HUES64 (cell line): ENCODE measurements at regions not wholly inside any gene's neighbourhood (a gene's known extent, or its start where the extent isn't known, plus 50 kb on each side); places are given as distances from the start of the nearest gene placed in this dataset.
"Not testable (repeated sequence)": the region's sequence is repeated elsewhere in the genome, so short reads cannot be mapped to it uniquely, and the experiment has no call there.

ENCODE experiments used
- H3K27ac ChIP-seq: 2 replicates; pipeline ENCODE4 v1.7.0; 2013; ENCODE audit warnings: low read depth, low read length, inconsistent platforms
- H3K27me3 ChIP-seq: 2 replicates; pipeline ENCODE4 v1.6.1; 2013; ENCODE audit warnings: mild to moderate bottlenecking, low read length; ENCODE audit not compliant: insufficient read depth
- H3K36me3 ChIP-seq: 2 replicates; pipeline ENCODE4 v1.6.1; 2013; ENCODE audit warnings: mild to moderate bottlenecking, low read length; ENCODE audit not compliant: insufficient read depth
- H3K4me1 ChIP-seq: 2 replicates; pipeline ENCODE4 v1.6.1; 2013; ENCODE audit warnings: mild to moderate bottlenecking, low read length, moderate library complexity; ENCODE audit not compliant: insufficient read depth
- H3K4me3 ChIP-seq: 2 replicates; pipeline ENCODE4 v1.5.1; 2013; ENCODE audit warnings: mild to moderate bottlenecking, low read length, moderate library complexity
- H3K9ac ChIP-seq: 2 replicates; pipeline ENCODE4 v1.6.1; 2013; ENCODE audit warnings: mild to moderate bottlenecking, low read depth, low read length
- H3K9me3 ChIP-seq: 2 replicates; pipeline ENCODE4 v1.6.1; 2013; ENCODE audit warnings: low read depth, low read length; ENCODE audit not compliant: insufficient read depth
- WGBS: fragments of 150-250, 120-280 bp; methylation state at CpG from one replicate; pipeline ENCODE4 v1.1.7; 2013; ENCODE audit warnings: missing lambda C conversion rate; 5-methylcytosine and 5-hydroxymethylcytosine counted together

DNA sequence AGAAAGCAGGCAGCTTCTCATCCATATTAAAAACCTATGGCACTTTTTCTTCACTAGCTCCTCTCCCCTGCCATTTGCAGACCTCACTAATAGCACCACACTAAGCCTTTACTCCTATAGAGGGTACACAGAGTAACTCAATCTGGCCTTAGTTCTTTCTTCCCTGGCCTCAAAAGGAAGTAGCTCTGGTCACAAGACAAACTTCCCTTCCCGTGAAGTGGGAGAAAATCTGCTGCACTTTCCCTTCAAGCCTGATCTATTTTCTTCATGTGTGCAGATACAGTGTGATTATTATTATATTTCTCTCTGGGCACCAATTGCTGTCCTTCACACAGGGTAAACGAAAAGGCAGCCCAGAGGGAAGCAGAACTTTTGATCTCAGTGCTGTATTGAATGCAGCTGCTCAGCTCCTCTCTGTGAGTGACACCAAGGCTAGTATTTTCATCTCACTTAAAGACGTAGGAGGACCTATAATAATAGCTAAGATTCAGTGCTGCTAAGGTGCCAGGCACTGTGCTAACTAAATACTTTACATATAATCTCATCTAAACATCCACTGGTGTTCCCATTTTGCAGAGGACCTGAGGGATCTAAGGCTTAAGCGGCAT, 61.9 kb upstream of the RASGRP1 start:
- 96% methylated on average over 4 of the region's 4 CpGs for WGBS
- H3K9me3 ChIP-seq = no peaks in the 10 kb centered on the region
- no peak overlapping the region for H3K9ac ChIP-seq
- no peaks in the 10 kb centered on the region for H3K36me3 ChIP-seq
- H3K4me3 ChIP-seq = no peak overlapping the region
- no peak overlapping the region for H3K27ac ChIP-seq
- H3K4me1 ChIP-seq = no peaks in the 10 kb centered on the region
- no peaks in the 10 kb centered on the region for H3K27me3 ChIP-seq

GRCh38 chr15:38627689-38628277, 63.2 kb upstream of the RASGRP1 start:
- H3K27ac ChIP-seq = no peak overlapping the region
- H3K9me3 ChIP-seq = no peaks in the 10 kb centered on the region
- no peaks in the 10 kb centered on the region for H3K4me1 ChIP-seq
- no peaks in the 10 kb centered on the region for H3K36me3 ChIP-seq
- H3K4me3 ChIP-seq = no peak overlapping the region
- H3K27me3 ChIP-seq = no peaks in the 10 kb centered on the region
- 90% methylated on average over 12 of the region's 12 CpGs for WGBS
- no peak overlapping the region for H3K9ac ChIP-seq

DNA sequence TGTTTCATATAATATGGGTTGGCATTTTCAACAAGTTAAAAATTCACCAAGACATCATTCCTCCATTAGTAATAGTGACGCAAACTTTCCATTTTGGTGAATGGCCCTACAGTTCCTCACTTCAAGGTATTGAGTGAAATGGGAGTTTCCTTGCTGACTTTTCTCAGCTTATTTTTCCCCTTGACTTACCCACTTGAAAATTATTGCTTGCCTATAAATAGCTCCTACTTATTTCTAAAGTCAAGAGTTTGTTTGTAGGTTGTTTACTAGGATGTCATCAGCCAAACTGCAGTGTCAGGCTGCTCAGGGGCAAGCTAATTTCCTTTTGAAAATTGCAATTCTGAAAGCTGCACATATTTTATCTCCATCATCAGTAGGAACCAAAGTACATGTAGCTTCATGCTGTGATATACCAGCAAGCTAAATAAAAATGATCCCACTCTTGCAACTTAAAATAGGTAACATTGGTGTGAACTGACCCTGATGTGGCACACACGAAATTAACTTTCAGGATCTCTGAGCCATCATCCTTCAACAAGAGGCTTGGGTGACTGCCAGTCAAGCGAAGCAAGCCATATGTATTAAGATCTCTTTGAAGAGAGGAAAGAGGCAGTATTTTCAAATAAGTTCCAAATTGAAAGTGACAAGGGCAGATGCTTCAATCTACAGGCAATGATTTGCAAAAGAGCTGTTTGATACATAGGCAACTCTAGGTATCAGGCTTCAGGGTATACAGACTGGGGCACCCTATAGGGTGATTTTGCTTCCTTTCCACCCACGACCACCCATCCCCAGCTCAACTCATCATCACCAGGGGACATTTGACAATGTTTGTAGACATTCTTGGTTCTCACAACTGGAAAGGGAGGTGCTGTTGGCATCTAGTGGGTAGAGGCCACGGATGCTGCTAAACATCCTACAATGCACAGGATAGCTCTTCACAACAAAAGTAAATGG, 66.8 kb upstream of the RASGRP1 start:
- Histone ChIP-seq H3K27ac (no peak overlapping the region), H3K9ac (no peak overlapping the region), H3K9me3 (no peaks in the 10 kb centered on the region), H3K4me3 (no peak overlapping the region), H3K27me3 (no peaks in the 10 kb centered on the region), H3K4me1 (no peaks in the 10 kb centered on the region), H3K36me3 (no peaks in the 10 kb centered on the region)
- WGBS = 96% methylated on average over 3 of the region's 5 CpGs

DNA sequence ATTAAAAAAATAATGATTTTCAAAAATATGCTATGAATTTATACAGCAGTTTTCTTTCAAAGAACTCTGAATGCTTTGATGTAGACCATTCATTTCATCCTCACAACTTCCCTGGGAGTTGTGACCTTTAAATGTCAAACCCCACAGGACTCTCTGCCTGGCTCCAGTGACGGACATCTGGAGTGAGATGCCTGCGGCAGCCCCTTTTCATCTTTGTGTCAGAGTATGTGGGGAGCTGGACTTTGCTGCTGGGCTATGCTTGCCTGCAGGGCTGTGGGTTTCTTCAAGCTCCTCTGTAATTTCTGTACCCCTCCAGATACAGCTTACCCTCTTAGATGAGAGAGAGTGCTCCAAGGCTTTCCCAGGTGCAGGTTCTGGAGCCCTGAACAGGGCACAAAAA, 70.6 kb upstream of the RASGRP1 start:
- WGBS = 57% methylated on average over 2 of the region's 2 CpGs
- no peaks in the 10 kb centered on the region for H3K4me1 ChIP-seq
- H3K9me3 ChIP-seq = no peaks in the 10 kb centered on the region
- no peak overlapping the region for H3K4me3 ChIP-seq
- no peak overlapping the region for H3K27ac ChIP-seq
- no peak overlapping the region for H3K9ac ChIP-seq
- no peaks in the 10 kb centered on the region for H3K36me3 ChIP-seq
- H3K27me3 ChIP-seq = no peaks in the 10 kb centered on the region

GRCh38 chr15:38636597-38636996, 72.0 kb upstream of the RASGRP1 start:
- H3K27me3 ChIP-seq = peaks cover 6% of the 10 kb centered on the region; the same call in 1 of the 2 replicates
- WGBS = 88% methylated on average over 4 of the region's 4 CpGs

DNA sequence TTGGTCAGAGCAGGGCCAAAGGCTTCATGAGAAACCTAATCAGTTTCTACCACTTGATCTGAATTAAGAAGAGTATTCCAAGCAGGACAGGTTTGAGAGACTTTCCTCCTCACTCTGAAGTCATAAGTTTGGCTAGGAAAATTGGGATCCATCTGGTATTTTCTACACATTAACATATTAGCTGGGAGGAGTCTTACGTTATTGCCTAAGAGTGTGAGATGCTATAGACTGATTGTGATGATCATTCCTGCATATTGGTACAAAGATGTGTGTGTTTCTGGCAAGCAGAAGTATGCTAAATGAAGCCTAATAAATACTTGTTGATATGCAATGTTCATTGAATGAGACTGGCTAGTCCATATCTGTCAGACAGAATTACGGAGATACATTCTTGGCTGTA, 73.5 kb upstream of the RASGRP1 start:
- Histone ChIP-seq H3K4me3 (no peak overlapping the region), H3K9me3 (no peaks in the 10 kb centered on the region), H3K27me3 (peaks cover 11% of the 10 kb centered on the region; the same call in 1 of the 2 replicates), H3K4me1 (no peaks in the 10 kb centered on the region), H3K9ac (no peak overlapping the region), H3K27ac (no peak overlapping the region), H3K36me3 (no peaks in the 10 kb centered on the region)
- WGBS = 95% methylated on average over 2 of the region's 2 CpGs

More at GRCh38 chr15:38636597-38636996, 72.0 kb upstream of the RASGRP1 start:
- Histone ChIP-seq H3K36me3 (no peaks in the 10 kb centered on the region), H3K4me3 (no peak overlapping the region), H3K9ac (no peak overlapping the region), H3K27ac (no peak overlapping the region), H3K9me3 (no peaks in the 10 kb centered on the region), H3K4me1 (no peaks in the 10 kb centered on the region)

- no peak overlapping the region for H3K4me3 ChIP-seq
- no peaks in the 10 kb centered on the region for H3K9me3 ChIP-seq
- H3K4me1 ChIP-seq = no peaks in the 10 kb centered on the region
- no peak overlapping the region for H3K9ac ChIP-seq
- H3K27ac ChIP-seq = no peak overlapping the region
- H3K27me3 ChIP-seq = peaks cover 11% of the 10 kb centered on the region; the same call in 1 of the 2 replicates
- WGBS = 95% methylated on average over 4 of the region's 4 CpGs
- no peaks in the 10 kb centered on the region for H3K36me3 ChIP-seq
These were observed 74.2 kb upstream of the RASGRP1 start for GRCh38 chr15:38638811-38639210.

DNA sequence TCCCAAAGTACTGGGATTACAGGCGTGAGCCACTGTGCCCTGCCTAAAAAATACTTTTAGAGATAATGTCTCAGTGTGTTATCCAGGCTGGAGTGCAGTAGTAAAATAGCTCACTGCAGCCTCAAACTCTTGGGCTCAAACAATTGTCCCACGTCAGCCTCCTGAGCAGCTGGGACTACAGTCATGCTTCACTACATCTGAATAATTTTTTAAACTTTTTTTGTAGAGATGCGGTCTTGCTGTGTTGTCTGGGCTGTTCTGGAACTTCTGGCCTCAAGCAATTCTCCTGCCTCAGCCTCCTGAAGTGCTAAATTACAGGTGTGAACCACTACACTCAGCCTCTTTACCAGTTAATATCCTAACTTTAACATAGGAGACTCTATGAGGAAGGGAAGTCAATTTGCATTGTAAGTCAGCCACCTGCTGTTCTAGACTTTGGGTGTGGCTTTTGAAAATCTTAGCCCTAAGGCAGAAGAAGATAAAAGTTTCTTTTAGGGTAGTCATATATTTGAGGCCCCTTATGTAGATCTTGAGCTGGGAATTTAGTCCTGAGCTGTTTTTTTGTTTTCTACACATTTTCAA, 78.2 kb upstream of the RASGRP1 start:
- H3K9ac ChIP-seq = no peak overlapping the region
- H3K4me3 ChIP-seq = no peak overlapping the region
- H3K27ac ChIP-seq = no peak overlapping the region
- H3K4me1 ChIP-seq = no peaks in the 10 kb centered on the region
- 78% methylated on average over 3 of the region's 3 CpGs for WGBS
- H3K36me3 ChIP-seq = no peaks in the 10 kb centered on the region
- H3K27me3 ChIP-seq = peaks cover 11% of the 10 kb centered on the region; the same call in 1 of the 2 replicates
- H3K9me3 ChIP-seq = no peaks in the 10 kb centered on the region

DNA sequence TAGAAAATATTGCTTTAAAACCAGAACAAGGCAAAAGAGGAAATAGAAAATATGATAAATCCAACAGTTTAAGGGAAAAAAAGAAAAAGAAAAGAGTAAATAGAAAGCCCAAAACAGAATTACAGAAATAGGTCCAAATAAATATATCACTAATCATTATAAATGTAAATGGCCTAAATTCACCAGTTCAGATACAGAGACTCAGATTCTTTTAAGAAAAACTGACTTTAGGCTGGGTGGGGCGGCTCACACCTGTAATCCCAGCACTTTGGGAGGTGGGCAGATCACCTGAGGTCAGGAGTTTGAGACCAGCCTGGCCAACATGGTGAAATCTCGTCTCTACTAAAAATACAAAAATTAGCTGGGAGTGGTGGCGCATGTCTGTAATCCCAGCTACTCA, 79.7 kb upstream of the RASGRP1 start:
- not testable (repeated sequence) for H3K9ac ChIP-seq, H3K9me3 ChIP-seq, H3K27ac ChIP-seq, H3K36me3 ChIP-seq, H3K4me1 ChIP-seq, H3K4me3 ChIP-seq
- H3K27me3 ChIP-seq = peaks cover 11% of the 10 kb centered on the region; the same call in 1 of the 2 replicates
- 92% methylated on average over 3 of the region's 3 CpGs for WGBS

- Histone ChIP-seq H3K36me3 (no peaks in the 10 kb centered on the region), H3K9me3 (no peaks in the 10 kb centered on the region), H3K27ac (no peak overlapping the region), H3K9ac (no peak overlapping the region), H3K4me3 (no peak overlapping the region), H3K4me1 (peaks cover 6% of the 10 kb centered on the region; the same call in 1 of the 2 replicates), H3K27me3 (peaks cover 4% of the 10 kb centered on the region; the same call in 1 of the 2 replicates)
- WGBS = 87% methylated on average over 3 of the region's 3 CpGs
These were observed 82.1 kb upstream of the RASGRP1 start for GRCh38 chr15:38646716-38647115.

- H3K27me3 ChIP-seq = no peaks in the 10 kb centered on the region
- no peaks in the 10 kb centered on the region for H3K9me3 ChIP-seq
- H3K9ac ChIP-seq = no peak overlapping the region
- H3K36me3 ChIP-seq = no peaks in the 10 kb centered on the region
- H3K27ac ChIP-seq = no peak overlapping the region
- no peak overlapping the region for H3K4me3 ChIP-seq
- H3K4me1 ChIP-seq = peaks cover 6% of the 10 kb centered on the region; the same call in 1 of the 2 replicates
These were observed 83.1 kb upstream of the RASGRP1 start for GRCh38 chr15:38647683-38648082.
